HG03159 (cell line): ENCODE measurements at regions not wholly inside any gene's neighbourhood (a gene's known extent, or its start where the extent isn't known, plus 50 kb on each side); places are given as distances from the start of the nearest gene placed in this dataset.

ENCODE experiments used
- ATAC-seq: cut with Tn5 transposase; IDR thresholded peaks from one replicate; pipeline ENCODE4 v1.9.1; 2021; ENCODE audit warnings: mild to moderate bottlenecking, moderate library complexity; ENCODE audit not compliant: unreplicated experiment

GRCh38 chr20:61123286-61123685 is 128.8 kb upstream of the CDH4 start:
- ATAC-seq = no peak

- ATAC-seq = no peak
Observed at GRCh38 chr20:61123751-61124368, 128.2 kb upstream of the CDH4 start.

DNA sequence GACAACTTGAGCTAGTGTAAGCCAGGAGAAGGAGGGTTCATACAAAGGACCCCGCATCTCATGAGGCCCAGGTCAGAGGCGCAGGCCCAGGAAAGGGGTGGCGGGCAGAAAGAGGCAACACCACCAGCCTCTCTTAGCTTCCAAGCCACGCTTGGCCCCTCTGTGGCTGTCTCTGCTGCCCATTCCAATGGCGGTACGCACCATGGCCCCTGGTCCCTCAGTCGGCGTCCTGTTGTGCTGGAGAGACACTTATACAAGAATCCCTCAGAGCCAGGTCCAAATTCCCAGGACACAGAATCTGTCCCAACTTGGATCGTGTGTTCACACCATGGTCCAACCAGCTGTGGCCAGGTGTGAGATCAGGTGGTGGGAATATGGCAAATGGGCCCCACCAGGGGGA is 127.0 kb upstream of the CDH4 start:
- ATAC-seq = no peak

DNA sequence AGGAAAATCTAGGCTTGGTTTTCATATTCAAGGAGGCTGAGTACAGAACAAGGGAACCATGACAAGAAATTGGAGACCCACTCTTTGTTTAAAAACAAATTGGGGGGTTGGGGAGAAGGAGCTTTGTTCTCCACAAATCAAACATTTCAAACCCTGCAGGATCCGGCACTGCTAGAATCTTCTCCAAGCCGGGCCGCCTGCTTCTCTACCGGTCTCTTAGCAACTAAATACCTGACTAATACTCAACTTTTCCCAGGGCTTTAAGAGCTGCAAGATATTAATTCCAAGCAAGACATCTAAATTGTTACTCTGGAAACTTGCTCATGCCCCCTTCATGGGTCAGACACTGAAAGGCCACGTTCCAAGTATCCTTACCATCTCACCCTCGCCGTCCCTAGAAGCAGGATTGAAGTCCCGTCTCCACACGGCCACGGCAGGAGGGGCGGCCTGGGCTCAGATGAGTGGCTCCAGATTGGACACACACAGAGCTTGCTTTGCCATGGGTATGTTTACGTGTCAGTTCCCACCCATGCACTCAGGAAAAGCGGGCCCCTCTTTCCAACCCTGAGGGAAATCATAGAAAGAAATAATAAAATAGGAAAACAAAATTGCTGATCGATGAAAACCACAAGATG is 126.4 kb upstream of the CDH4 start:
- ATAC-seq = no peak

GRCh38 chr20:61126369-61127195 is 125.5 kb upstream of the CDH4 start:
- ATAC-seq = no peak

DNA sequence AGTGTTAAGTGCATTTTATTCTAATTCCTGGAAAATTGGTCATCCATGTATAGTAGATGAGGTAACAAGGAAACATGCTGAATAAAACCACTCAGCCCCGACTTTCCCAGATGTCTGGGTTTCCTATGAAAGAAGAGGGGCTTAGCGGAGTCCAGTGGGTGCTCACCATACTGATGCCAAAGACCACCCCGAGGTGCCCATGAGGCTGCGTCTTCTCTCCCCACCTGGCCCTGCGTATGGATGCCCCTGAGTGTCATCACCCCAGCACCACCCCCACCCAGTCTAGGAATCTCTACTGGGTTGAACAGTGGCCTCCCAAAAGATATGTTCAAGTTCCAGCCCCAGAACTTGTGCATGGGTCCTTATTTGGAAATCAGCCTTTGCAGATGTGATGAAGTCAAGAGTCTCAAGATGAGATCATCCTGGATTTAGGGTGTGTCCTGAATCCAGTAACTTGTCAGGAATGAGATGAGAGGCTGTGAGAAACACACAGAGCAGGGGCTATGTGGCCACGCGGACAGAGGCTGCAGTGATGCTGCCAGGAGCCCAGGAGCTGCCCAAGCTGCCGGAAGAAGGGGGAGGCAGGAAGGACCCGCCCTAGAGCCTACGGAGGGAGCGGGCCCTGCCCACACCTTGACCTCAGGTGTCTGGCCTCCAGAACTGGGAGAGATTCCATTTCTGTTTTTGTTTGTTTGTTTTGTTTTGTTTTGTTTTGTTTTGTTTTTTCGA is 124.6 kb upstream of the CDH4 start:
- ATAC-seq = no peak

DNA sequence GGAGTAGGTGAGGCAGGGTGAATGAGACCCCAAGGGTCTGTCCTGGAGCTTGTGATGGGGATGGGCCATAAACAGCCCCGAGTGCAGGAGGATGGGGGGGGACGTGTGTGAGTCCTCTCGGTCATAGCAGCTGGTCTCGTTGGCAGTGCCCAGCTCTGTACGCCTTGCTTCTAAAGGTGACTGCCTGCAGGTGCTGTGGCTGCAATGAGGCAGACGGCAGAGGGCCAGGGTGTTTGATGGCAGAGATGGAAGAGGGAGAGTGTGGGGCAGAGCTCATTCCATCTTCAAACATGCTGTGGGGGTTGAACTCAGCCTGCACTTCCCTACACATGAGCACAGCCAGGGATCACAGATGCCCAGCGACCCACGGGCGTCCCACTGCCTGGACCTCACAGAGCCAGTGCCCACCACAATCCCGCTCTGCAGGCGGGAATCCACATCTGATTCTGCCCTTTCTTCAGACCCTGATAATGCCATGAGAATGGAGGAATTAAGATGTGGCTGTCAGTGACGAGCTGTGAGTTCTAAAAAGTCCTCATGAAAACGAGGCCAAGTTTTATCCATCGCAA is 123.3 kb upstream of the CDH4 start:
- ATAC-seq = no peak

DNA sequence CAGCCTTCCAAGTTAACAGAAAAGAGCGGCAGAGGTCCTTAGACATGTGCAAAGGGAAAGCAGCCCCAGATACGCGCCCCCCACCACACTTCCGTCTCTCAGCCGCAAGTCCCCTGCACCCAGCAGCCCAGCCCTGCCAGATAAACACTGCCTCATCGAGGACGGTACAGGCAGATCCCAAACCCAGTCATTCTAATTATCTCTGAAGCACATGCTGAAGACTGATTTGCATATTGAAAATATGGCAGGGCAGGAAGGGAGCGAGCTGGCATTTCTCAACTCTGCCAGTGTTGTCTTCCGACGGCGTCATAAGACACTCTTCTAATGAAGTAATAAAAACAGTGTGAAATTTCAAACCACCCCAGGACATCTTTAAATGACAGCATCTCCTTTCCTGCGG is 122.8 kb upstream of the CDH4 start:
- ATAC-seq = no peak

GRCh38 chr20:61130156-61130555 is 121.9 kb upstream of the CDH4 start:
- no peak for ATAC-seq

DNA sequence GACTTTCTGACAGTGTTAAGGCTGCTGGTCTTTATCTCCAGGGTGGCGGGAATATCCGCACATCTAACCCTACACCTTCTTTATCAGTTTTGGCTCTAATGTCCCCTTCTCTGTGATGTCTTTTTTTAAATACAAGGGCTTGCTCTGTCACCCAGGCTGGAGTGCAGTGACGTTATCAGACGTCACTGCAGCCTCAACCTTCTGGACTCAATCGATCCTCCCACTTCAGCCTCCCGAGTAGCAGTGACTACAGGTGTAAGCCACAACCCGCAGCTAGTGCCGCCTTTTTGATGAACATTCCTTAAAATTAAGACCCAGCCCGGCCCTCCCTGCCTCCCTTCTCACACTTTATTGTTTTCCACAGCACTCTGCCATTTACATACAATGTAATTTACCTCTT is 120.1 kb upstream of the CDH4 start:
- ATAC-seq = no peak

DNA sequence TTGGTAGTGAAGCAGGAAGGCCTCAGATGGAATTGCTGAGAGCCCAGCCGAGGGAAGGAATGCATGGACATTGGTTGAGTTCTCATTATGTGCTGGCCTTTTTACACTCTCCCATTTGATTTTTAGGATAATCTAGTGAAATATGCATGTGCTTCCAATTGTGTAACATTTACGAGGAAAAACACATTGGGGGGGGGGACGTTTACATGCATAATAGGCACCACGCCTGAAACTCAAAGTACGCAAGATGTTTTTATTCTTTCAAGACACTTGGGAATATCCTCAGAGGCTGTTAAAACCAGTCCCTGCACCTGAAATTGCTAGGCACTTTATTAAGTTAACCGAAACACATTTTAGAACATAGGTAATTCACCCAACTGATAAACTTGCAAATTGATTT is 118.5 kb upstream of the CDH4 start:
- ATAC-seq = no peak

- ATAC-seq = no peak
Observed at GRCh38 chr20:61134296-61135030, 117.6 kb upstream of the CDH4 start.

DNA sequence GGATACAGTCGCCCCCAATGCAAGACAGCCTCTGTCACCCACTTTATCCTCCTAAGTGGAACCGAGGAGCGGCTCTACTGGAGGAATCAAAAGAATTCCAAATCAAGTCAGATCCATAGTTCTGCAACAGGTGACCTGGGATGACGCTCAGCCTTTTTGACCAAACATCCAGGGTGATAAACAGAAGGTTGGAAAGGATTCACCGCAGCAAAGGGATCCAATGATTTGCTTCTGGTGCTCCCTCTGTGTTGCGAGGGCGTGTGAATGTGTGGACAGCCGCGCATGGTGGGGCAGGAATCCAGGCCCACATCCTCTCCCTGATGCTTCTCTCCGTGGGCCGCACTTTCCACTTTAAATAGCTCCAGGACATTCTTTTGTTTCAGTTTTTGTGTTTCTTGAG is 116.8 kb upstream of the CDH4 start:
- ATAC-seq = no peak

DNA sequence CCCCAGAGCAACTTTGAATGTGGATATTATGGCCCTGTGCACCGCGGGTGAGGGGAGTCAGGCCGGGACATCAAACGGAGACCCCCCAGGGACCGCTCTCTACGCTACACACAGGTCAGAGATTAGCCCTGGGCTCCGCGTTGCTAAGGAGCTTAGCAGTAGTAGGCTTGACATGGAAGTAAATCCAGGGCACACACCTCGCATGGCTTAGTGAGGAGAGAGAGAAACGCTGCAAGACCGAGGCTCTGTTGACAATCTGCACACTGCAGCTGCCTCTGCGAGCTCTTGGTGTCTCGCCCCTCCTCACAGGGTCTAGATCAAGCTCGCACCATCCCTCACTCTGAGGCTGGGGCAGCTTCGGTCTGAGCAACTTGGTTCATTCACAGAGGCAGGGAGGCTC is 116.1 kb upstream of the CDH4 start:
- ATAC-seq = no peak

- no peak for ATAC-seq
Observed at GRCh38 chr20:61138566-61138965, 113.5 kb upstream of the CDH4 start.

- ATAC-seq = no peak
Observed at GRCh38 chr20:61139031-61139430, 113.0 kb upstream of the CDH4 start.

DNA sequence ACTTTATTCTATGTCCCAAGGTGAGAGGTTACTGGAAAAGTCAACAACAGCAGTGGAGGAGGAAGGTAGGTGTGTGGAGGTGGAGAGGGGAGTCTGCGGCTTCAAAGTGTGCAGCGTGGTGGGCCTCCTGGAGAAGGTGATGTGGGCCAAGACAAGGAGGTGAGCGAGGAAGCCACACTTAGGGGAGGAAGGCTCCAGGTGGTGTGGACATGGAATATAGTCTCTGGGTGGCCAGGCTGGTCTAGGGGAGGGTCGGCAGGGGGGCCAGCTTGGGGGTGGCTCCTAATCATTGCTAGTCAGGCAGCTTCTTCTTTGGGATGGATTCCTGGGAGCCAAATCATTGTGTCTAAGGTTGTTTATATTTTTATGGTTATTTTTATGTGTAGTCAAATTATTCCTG is 111.5 kb upstream of the CDH4 start:
- no peak for ATAC-seq

DNA sequence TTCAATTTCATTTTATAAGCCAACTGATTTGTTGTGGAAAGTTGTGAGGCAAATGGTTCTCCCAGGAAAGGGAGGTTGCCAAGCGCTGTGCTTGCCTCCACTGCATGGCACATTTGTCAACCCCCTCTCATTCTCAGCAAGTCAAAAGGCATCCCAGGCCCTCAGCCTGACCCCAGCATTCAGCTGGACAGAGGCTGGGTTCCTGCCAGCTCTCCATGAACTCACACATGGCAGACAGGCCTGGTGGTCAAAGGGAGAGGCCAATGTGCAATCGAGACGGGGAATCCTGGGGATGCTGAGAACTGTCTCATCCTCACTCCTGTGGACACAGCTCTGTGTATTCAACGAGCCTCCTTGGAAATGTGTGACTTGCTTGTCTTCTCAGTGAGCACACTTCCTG is 106.0 kb upstream of the CDH4 start:
- no peak for ATAC-seq

- ATAC-seq = no peak
Observed at GRCh38 chr20:61149636-61150035, 102.4 kb upstream of the CDH4 start.

GRCh38 chr20:61157301-61157700 is 94.8 kb upstream of the CDH4 start:
- ATAC-seq = no peak
